GM12873 (cell line): ENCODE measurements at regions not wholly inside any gene's neighbourhood (a gene's known extent, or its start where the extent isn't known, plus 50 kb on each side); places are given as distances from the start of the nearest gene placed in this dataset.

ENCODE experiments used
- CTCF ChIP-seq: IDR thresholded peaks from 2 replicates; pipeline ENCODE4 v1.5.1; 2012; ENCODE audit warnings: low read depth, mild to moderate bottlenecking, moderate library complexity, low read length, control low read depth; ENCODE audit not compliant: insufficient read depth; ENCODE audit errors: missing control alignments

- no peak for TF ChIP-seq CTCF
Observed at GRCh38 chr2:58756336-58756735, 515.2 kb upstream of the FANCL start.

GRCh38 chr2:58749041-58749440, 507.9 kb upstream of the FANCL start:
- TF ChIP-seq CTCF: no peak

GRCh38 chr2:58740426-58740825, 499.3 kb upstream of the FANCL start:
- TF ChIP-seq CTCF: no peak

GRCh38 chr2:58739033-58739432, 497.9 kb upstream of the FANCL start:
- no peak for TF ChIP-seq CTCF

- TF ChIP-seq CTCF: no peak
Observed at GRCh38 chr2:58734365-58734764, 493.2 kb upstream of the FANCL start.

GRCh38 chr2:58732999-58733398, 491.9 kb upstream of the FANCL start:
- TF ChIP-seq CTCF: no peak

- TF ChIP-seq CTCF: no peak
Observed at GRCh38 chr2:58731488-58731869, 490.4 kb upstream of the FANCL start.
